ENCODE measurements at regions not wholly inside any gene's neighbourhood (a gene's known extent, or its start where the extent isn't known, plus 50 kb on each side); places are given as distances from the start of the nearest gene placed in this dataset.

DNA sequence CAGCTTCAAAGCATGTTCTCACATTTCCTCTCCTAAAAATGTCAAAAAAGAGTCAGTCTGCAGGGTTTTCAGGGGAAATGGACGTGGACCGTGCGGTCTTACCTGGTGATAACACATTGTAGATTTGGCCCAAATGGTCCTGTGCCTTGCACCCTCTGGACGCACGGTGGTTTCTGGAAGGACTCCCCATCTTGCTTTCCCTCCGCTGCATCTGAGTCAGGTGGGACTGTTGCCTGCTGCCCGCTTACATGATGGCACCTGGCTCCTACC, 1290.1 kb downstream of the TBC1D22A start:
- no peak for FAIRE-seq
- TF ChIP-seq, protein P1, sequence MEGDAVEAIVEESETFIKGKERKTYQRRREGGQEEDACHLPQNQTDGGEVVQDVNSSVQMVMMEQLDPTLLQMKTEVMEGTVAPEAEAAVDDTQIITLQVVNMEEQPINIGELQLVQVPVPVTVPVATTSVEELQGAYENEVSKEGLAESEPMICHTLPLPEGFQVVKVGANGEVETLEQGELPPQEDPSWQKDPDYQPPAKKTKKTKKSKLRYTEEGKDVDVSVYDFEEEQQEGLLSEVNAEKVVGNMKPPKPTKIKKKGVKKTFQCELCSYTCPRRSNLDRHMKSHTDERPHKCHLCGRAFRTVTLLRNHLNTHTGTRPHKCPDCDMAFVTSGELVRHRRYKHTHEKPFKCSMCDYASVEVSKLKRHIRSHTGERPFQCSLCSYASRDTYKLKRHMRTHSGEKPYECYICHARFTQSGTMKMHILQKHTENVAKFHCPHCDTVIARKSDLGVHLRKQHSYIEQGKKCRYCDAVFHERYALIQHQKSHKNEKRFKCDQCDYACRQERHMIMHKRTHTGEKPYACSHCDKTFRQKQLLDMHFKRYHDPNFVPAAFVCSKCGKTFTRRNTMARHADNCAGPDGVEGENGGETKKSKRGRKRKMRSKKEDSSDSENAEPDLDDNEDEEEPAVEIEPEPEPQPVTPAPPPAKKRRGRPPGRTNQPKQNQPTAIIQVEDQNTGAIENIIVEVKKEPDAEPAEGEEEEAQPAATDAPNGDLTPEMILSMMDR (IDR thresholded peaks at IDR 0.05; ENCODE audit: insufficient read depth, low read length, severe bottlenecking) = no peak
- DNase-seq (ENCODE audit: low read depth) = no peak
- H3K4me3 ChIP-seq (ENCODE audit: low read depth, low read length) = no peak overlapping the region
- no peaks in the 10 kb centered on the region for H3K36me3 ChIP-seq (ENCODE audit: control insufficient read depth, insufficient read depth, low read length)
- no peaks in the 10 kb centered on the region for H3K27me3 ChIP-seq (ENCODE audit: control insufficient read depth, insufficient read depth, low read length)

DNA sequence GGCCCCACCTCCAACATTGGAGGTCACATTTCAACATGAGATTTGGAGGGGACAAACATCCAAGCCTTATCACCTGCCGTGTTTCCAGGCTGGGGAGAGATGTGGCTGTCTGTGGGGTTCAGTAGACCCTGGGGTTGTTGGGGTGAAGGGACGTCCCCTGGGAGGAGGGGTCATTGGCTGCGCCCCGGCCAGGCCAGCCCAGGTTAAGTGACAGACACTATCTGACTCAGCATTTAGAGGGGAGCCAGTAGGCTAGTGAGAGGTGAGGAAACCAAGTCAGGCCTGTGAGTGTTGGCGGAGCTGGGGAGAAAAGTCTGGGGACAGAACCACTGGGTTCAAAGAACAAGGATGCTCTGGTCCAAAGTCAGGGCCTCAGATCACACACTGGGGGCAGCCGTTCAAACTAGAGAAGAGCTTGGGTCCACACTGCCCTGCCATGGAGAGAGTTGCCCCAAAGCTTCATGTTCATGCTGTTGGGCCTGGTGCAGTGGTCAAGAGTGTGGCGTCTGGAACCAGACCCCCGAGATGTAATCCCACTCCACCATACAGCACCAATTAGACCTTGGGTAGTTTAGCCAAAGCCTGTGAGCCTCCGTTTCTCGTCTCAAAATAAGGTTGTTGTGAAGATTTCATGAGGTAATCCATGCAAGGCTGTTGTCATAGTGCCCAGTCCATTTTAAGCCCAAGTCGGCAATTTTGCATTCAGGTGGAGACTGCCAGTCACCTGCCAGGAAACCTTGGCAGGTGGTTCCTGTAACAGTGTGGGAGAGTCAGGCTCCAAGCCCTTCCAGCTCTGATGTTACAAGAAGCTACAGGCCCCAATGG, 1289.6 kb downstream of the TBC1D22A start:
- TF ChIP-seq, protein P1 (IDR thresholded peaks at IDR 0.05; ENCODE audit: insufficient read depth, low read length, severe bottlenecking) = no peak
- H3K36me3 ChIP-seq (ENCODE audit: control insufficient read depth, insufficient read depth, low read length) = no peaks in the 10 kb centered on the region
- H3K4me3 ChIP-seq (ENCODE audit: low read depth, low read length) = no peak overlapping the region
- H3K27me3 ChIP-seq (ENCODE audit: control insufficient read depth, insufficient read depth, low read length) = no peaks in the 10 kb centered on the region
- no peak for DNase-seq (ENCODE audit: low read depth)
- FAIRE-seq = no peak

DNA sequence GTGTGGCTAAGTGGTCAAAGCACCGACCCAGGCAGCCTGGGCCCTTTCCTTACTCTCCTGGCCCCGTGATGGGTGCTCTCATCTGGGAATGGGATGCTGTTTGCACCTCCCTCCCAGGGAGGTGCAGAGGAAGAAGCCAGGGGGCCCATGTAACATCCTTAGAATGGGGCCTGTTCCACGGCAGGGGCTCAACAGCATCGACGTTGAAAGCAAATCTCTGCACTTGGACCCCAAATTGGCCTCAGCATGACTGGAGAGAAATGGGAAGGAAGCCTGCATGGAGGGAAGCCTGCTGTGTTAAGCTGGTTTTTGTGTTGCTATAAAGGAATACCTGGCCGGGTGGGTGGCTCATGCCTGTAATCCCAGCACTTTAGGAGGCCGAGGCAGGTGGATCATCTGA, 1288.4 kb downstream of the TBC1D22A start:
- TF ChIP-seq, protein P1 (IDR thresholded peaks at IDR 0.05; ENCODE audit: insufficient read depth, low read length, severe bottlenecking) = no peak
- no peak for DNase-seq (ENCODE audit: low read depth)
- no peaks in the 10 kb centered on the region for H3K36me3 ChIP-seq (ENCODE audit: control insufficient read depth, insufficient read depth, low read length)
- FAIRE-seq = no peak
- H3K27me3 ChIP-seq (ENCODE audit: control insufficient read depth, insufficient read depth, low read length) = no peaks in the 10 kb centered on the region
- no peak overlapping the region for H3K4me3 ChIP-seq (ENCODE audit: low read depth, low read length)

DNA sequence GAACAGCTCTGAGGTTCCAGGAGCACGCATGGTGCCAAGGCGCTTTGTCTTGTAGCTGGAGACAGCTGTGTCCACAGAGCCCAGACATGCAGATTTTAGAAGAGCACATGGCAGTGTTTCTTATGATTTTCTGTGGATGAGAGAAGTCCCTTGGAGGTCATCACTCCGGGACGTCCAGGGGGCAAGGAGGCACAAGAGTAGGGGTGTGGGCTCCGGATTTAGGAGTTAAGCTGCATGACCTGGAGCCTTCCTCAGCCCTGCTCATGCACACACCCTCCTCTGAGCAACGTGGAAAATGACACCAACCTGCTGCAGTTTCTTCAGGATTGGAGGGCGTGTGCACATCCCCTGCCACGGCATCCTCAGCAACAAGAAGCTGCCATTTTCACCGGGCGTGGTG, 1286.7 kb downstream of the TBC1D22A start:
- DNase-seq (ENCODE audit: low read depth) (no peak), FAIRE-seq (no peak)
- TF ChIP-seq, protein P1 (IDR thresholded peaks at IDR 0.05; ENCODE audit: insufficient read depth, low read length, severe bottlenecking) = no peak
- no peaks in the 10 kb centered on the region for H3K27me3 ChIP-seq (ENCODE audit: control insufficient read depth, insufficient read depth, low read length)
- no peaks in the 10 kb centered on the region for H3K36me3 ChIP-seq (ENCODE audit: control insufficient read depth, insufficient read depth, low read length)
- no peak overlapping the region for H3K4me3 ChIP-seq (ENCODE audit: low read depth, low read length)

DNA sequence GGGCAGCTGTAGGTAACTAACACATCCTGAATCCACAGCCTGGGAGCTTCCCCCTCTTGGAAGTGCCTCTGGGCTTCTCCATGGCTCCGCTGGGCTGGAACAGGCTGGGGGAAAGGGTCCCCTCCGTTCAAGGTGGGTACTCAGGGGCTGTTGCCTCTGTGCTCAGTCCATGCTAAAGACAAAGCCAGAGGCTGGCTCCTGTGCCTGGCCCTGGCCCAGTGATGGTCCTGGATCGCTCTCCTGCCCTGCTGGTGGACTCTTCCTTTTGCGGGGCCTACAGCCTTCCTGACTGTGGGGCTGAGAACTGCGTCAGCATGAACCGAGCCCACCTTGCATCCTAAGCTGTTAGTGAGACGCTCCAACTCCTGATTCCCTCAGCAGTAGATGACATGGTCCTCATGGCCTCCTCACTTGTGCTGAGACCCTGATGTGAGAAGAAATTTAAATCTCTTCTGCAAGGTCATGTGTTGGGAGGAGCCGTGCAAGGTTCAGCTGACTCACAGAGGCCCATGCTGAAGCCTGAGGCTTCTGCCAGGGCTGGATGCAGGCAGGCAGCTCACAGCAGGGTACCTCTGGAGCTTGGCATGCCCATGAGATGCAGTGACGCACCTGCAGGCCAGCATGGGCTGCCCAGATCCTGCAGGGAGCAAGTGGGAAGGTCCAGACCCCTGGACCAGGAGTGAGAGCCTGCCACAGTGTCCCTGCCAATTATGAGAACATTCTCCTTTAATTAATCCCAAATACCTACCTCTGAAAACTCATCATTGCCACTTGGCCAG, 1285.5 kb downstream of the TBC1D22A start:
- FAIRE-seq (no peak), DNase-seq (ENCODE audit: low read depth) (no peak)
- TF ChIP-seq, protein P1 (IDR thresholded peaks at IDR 0.05; ENCODE audit: insufficient read depth, low read length, severe bottlenecking) = no peak
- Histone ChIP-seq H3K27me3 (ENCODE audit: control insufficient read depth, insufficient read depth, low read length) (no peaks in the 10 kb centered on the region), H3K4me3 (ENCODE audit: low read depth, low read length) (no peak overlapping the region), H3K36me3 (ENCODE audit: control insufficient read depth, insufficient read depth, low read length) (no peaks in the 10 kb centered on the region)

All from bronchial epithelial cell (primary cell).